HCT116 (cell line): ENCODE measurements at regions not wholly inside any gene's neighbourhood (a gene's known extent, or its start where the extent isn't known, plus 50 kb on each side); places are given as distances from the start of the nearest gene placed in this dataset.

Experiments
- ATAC-seq: fragments of 200-7000 bp; cut with Tn5 transposase; 2 replicates; pipeline ENCODE4 v1.9.1; 2020; ENCODE audit warnings: mild to moderate bottlenecking, moderate library complexity
- BruUV-seq: library from RNA; stranded (reverse); fragments of 400-500 nt; replicated peaks from 2 replicates; lab custom pipeline; 2021; lab: Mats Ljungman, UMichigan
- CTCF ChIA-PET: fragments of 300-600 bp; sonication (Branson Sonifier 250); formaldehyde crosslinking; loops from one replicate; lab custom pipeline; 2021; ENCODE audit warnings: antibody characterized with exemption; lab: Charles Lee
- POLR2A ChIA-PET: fragments of 300-600, 350-600 bp; sonication (Branson Sonifier 250); formaldehyde crosslinking; loops from one replicate; lab custom pipeline; 2021; ENCODE audit warnings: antibody characterized with exemption; lab: Charles Lee
- RAD21 ChIA-PET, 2 experiments: fragments of 300-600 bp; sonication (Branson Sonifier 250); formaldehyde crosslinking; loops; one replicate each; lab custom pipeline; 2023; ENCODE audit warnings: low total read pairs in 2 of 2; ENCODE audit not compliant: uncharacterized antibody in 2 of 2, unreplicated experiment in 2 of 2, low non-redundant PET in 1 of 2; lab: Charles Lee
- DNase-seq: peaks from one replicate; pipeline ENCODE4 v3.0.0-alpha.2; 2010; ENCODE audit warnings: low read depth, low spot score
- H2AFZ ChIP-seq: fragments of 200-600 bp; shearing (Covaris generic), sonication (generic); 2 replicates; pipeline ENCODE4 v1.6.1; 2017; ENCODE audit warnings: low read depth, mixed run types, mixed read lengths, antibody characterized with exemption, low read length; ENCODE audit not compliant: poor library complexity, severe bottlenecking
- H3K27ac ChIP-seq: 2 replicates; pipeline ENCODE4 v1.5.1; 2012; ENCODE audit warnings: low read depth, low read length
- H3K27me3 ChIP-seq: fragments of 200-600 bp; sonication (generic); 2 replicates; pipeline ENCODE4 v1.6.1; 2016; ENCODE audit warnings: mixed run types, low read length, mixed read lengths; ENCODE audit not compliant: insufficient read depth
- H3K36me3 ChIP-seq, 2 experiments: fragments of 200-500 bp in 1 of 2; fragments of 200-600 bp in 1 of 2; sonication (Bioruptor generic) in 1 of 2; sonication (generic) in 1 of 2; 2 replicates each; pipeline versions ENCODE4 v1.5.1 to v1.6.1; 2014 to 2016; ENCODE audit warnings: low read length in 2 of 2, inconsistent platforms in 1 of 2, mixed read lengths in 1 of 2, mixed run types in 1 of 2; ENCODE audit not compliant: insufficient read depth in 2 of 2, control insufficient read depth in 1 of 2
- H3K4me1 ChIP-seq, 2 experiments: fragments of 200-600 bp in 1 of 2; sonication (generic) in 1 of 2; 2 replicates each; pipeline versions ENCODE4 v1.5.1 to v1.6.1; 2012 to 2017; ENCODE audit warnings: low read length in 2 of 2, inconsistent platforms in 1 of 2, mild to moderate bottlenecking in 1 of 2, mixed read lengths in 1 of 2, mixed run types in 1 of 2, moderate library complexity in 1 of 2; ENCODE audit not compliant: insufficient read depth in 2 of 2, control insufficient read depth in 1 of 2
- H3K4me2 ChIP-seq: fragments of 200-600 bp; sonication (generic); 2 replicates; pipeline ENCODE4 v1.6.1; 2017; ENCODE audit warnings: mixed run types, low read length, mixed read lengths
- H3K4me3 ChIP-seq, 2 experiments: fragments of 200-600 bp in 1 of 2; sonication (generic) in 1 of 2; replicated peaks in 1 of 2; 2 replicates each; pipeline ENCODE4 v1.5.1; 2011 to 2016; ENCODE audit warnings: low read length in 2 of 2, control low read depth in 1 of 2, low read depth in 1 of 2, mild to moderate bottlenecking in 1 of 2, mixed read lengths in 1 of 2, mixed run types in 1 of 2
- H3K79me2 ChIP-seq: fragments of 200-600 bp; sonication (generic); 2 replicates; pipeline ENCODE4 v1.6.1; 2017; ENCODE audit warnings: mild to moderate bottlenecking, mixed run types, low read length, moderate library complexity, mixed read lengths; ENCODE audit not compliant: insufficient read depth
- H3K9ac ChIP-seq: fragments of 200-600 bp; sonication (generic); 2 replicates; pipeline ENCODE4 v1.6.1; 2016; ENCODE audit warnings: low read length, mixed read lengths
- H3K9me2 ChIP-seq: fragments of 200-600 bp; sonication (generic), shearing (Covaris generic); 2 replicates; pipeline ENCODE4 v1.6.1; 2017; ENCODE audit warnings: mixed run types, mild to moderate bottlenecking, moderate library complexity; ENCODE audit not compliant: insufficient read depth
- H3K9me3 ChIP-seq, 2 experiments: fragments of 200-500 bp in 1 of 2; fragments of 200-600 bp in 1 of 2; sonication (Bioruptor generic) in 1 of 2; sonication (generic) in 1 of 2; 2 replicates each; pipeline ENCODE4 v1.6.1; 2014 to 2017; ENCODE audit warnings: low read length in 2 of 2, mixed read lengths in 2 of 2, inconsistent platforms in 1 of 2, low read depth in 1 of 2, mild to moderate bottlenecking in 1 of 2, mixed run types in 1 of 2, moderate library complexity in 1 of 2; ENCODE audit not compliant: control insufficient read depth in 1 of 2, insufficient read depth in 1 of 2
- H4K20me1 ChIP-seq: fragments of 200-600 bp; sonication (generic), shearing (Covaris generic); 2 replicates; pipeline ENCODE4 v1.6.1; 2017; ENCODE audit warnings: mixed run types, mild to moderate bottlenecking, moderate library complexity; ENCODE audit not compliant: insufficient read depth
- CEBPB ChIP-seq: IDR thresholded peaks from 2 replicates; pipeline ENCODE4 v1.6.1; 2012; ENCODE audit warnings: low read depth
- POLR2A ChIP-seq: IDR thresholded peaks from 2 replicates; pipeline ENCODE4 v1.7.0; 2011; ENCODE audit warnings: borderline replicate concordance; ENCODE audit not compliant: insufficient read depth, insufficient read length; ENCODE audit errors: extremely low read depth
- SIN3A ChIP-seq: IDR thresholded peaks from 2 replicates; pipeline ENCODE4 v1.6.1; 2012; ENCODE audit warnings: low read depth
- SP1 ChIP-seq: IDR thresholded peaks from 2 replicates; pipeline ENCODE4 v1.6.1; 2012; ENCODE audit warnings: low read depth
- SRF ChIP-seq: IDR thresholded peaks from 2 replicates; pipeline ENCODE4 v1.6.1; 2012; ENCODE audit warnings: low read depth
- TCF7L2 ChIP-seq: IDR thresholded peaks from 2 replicates; pipeline ENCODE4 v1.7.0; 2011; ENCODE audit warnings: borderline replicate concordance, inconsistent platforms; ENCODE audit not compliant: insufficient read depth, insufficient read length; ENCODE audit errors: extremely low read depth
- intact Hi-C: fragments of 100-400 bp; cut with micrococcal nuclease; formaldehyde crosslinking; loops from 2 replicates; pipeline ENCODE4 v1.10.0; 2022
- TF ChIP-seq, protein P1 (sequence below): IDR thresholded peaks from 2 replicates; pipeline ENCODE4 v1.6.1; 2012; ENCODE audit warnings: low read depth
- TF ChIP-seq, protein P2 (sequence below): IDR thresholded peaks from 2 replicates; pipeline ENCODE4 v1.6.1; 2012
- TF ChIP-seq, protein P3 (sequence below), 3 experiments: fragments of 200-600 bp in 1 of 3; sonication (generic) in 1 of 3; IDR thresholded peaks in 2 of 3; conservative IDR thresholded peaks in 1 of 3; 2 replicates each; pipeline ENCODE4 v1.5.1; 2012 to 2017; ENCODE audit warnings: low read depth in 2 of 3, low read length in 2 of 3, antibody characterized with exemption in 1 of 3, borderline replicate concordance in 1 of 3, control low read depth in 1 of 3, mild to moderate bottlenecking in 1 of 3, mixed read lengths in 1 of 3, mixed run types in 1 of 3, moderate library complexity in 1 of 3; ENCODE audit not compliant: insufficient read depth in 1 of 3

DNA sequence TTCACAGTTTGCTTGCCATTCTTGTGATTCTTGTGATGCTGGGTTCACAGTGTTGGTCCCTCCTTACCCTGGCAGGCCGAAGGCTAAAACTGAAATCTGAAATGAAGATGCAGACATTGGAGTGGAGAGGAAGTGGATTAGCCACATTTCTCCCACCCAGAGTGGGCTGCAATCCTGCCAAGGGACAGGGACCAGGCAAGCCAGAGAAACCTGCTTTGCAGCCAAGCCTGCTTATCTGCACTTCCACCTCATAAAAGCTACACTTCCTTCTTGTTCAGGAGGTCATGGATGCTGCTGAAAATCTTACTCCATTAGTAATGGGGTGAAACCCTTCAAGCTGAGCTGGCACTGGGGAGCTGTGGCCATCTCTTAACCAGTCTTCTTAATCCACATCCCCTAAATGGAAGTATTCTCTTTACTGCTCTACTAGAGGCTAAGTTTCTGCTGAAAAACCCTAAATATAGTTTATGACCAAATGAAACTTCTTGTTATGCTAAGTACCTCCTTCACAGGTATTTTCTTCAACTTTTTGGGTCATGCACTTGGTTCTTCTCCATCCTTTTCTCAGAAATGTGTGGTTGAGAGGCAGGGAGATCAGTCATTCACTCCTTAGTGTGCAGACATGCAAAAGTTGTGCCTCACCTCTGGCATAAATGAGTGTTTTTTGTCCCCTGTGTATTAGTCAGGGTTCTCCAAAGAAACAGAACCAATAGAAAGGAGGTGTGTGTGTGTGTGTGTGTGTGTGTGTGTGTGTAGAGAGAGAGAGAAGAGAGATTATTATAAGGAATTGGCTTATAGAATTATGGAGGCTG, 133.9 kb upstream of the BMAL1 start:
- Histone ChIP-seq H3K27me3 (no peaks in the 10 kb centered on the region), H2AFZ (no peak overlapping the region), H3K9ac (no peak overlapping the region), H3K4me1 (peaks cover 19 to 36% of the 10 kb centered on the region in 2 experiments), H3K27ac (no peak overlapping the region), H4K20me1 (no peaks in the 10 kb centered on the region), H3K9me3 (no peaks in the 10 kb centered on the region), H3K79me2 (no peaks in the 10 kb centered on the region), H3K4me2 (no peak overlapping the region), H3K9me2 (no peaks in the 10 kb centered on the region), H3K36me3 (no peaks in the 10 kb centered on the region), H3K4me3 (no peak overlapping the region)
- ChIA-PET CTCF (no interaction called here), RAD21 (no interaction called here), POLR2A (no interaction called here)
- ATAC-seq: no peak
- intact Hi-C loops: loop anchor here (2.0 kb wide), 1 partner anchor 179 kb away; no protein-coding TSS in a partner anchor
- no TSS peak for BruUV-seq
- DNase-seq: no peak
- TF ChIP-seq, protein P1, sequence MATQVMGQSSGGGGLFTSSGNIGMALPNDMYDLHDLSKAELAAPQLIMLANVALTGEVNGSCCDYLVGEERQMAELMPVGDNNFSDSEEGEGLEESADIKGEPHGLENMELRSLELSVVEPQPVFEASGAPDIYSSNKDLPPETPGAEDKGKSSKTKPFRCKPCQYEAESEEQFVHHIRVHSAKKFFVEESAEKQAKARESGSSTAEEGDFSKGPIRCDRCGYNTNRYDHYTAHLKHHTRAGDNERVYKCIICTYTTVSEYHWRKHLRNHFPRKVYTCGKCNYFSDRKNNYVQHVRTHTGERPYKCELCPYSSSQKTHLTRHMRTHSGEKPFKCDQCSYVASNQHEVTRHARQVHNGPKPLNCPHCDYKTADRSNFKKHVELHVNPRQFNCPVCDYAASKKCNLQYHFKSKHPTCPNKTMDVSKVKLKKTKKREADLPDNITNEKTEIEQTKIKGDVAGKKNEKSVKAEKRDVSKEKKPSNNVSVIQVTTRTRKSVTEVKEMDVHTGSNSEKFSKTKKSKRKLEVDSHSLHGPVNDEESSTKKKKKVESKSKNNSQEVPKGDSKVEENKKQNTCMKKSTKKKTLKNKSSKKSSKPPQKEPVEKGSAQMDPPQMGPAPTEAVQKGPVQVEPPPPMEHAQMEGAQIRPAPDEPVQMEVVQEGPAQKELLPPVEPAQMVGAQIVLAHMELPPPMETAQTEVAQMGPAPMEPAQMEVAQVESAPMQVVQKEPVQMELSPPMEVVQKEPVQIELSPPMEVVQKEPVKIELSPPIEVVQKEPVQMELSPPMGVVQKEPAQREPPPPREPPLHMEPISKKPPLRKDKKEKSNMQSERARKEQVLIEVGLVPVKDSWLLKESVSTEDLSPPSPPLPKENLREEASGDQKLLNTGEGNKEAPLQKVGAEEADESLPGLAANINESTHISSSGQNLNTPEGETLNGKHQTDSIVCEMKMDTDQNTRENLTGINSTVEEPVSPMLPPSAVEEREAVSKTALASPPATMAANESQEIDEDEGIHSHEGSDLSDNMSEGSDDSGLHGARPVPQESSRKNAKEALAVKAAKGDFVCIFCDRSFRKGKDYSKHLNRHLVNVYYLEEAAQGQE: no peak
- TF ChIP-seq, protein P2, sequence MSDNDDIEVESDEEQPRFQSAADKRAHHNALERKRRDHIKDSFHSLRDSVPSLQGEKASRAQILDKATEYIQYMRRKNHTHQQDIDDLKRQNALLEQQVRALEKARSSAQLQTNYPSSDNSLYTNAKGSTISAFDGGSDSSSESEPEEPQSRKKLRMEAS: no peak
- TF ChIP-seq SIN3A (no peak), SP1 (no peak), TCF7L2 (no peak), SRF (no peak), POLR2A (no peak), CEBPB (no peak)
- TF ChIP-seq, protein P3, sequence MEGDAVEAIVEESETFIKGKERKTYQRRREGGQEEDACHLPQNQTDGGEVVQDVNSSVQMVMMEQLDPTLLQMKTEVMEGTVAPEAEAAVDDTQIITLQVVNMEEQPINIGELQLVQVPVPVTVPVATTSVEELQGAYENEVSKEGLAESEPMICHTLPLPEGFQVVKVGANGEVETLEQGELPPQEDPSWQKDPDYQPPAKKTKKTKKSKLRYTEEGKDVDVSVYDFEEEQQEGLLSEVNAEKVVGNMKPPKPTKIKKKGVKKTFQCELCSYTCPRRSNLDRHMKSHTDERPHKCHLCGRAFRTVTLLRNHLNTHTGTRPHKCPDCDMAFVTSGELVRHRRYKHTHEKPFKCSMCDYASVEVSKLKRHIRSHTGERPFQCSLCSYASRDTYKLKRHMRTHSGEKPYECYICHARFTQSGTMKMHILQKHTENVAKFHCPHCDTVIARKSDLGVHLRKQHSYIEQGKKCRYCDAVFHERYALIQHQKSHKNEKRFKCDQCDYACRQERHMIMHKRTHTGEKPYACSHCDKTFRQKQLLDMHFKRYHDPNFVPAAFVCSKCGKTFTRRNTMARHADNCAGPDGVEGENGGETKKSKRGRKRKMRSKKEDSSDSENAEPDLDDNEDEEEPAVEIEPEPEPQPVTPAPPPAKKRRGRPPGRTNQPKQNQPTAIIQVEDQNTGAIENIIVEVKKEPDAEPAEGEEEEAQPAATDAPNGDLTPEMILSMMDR (IDR thresholded peaks at IDR 0.05 in 2 of 3, conservative IDR thresholded peaks at IDR 0.05 in 1 of 3; ENCODE audit: borderline replicate concordance in 1 of 3, insufficient read depth in 1 of 3, low read depth in 2 of 3, low read length in 2 of 3): no peak
- TF ChIP-seq, all 23 proteins: peak for 0
